Fibroblast of skin of right quadriceps (primary cell): ENCODE measurements at regions not wholly inside any gene's neighbourhood (a gene's known extent, or its start where the extent isn't known, plus 50 kb on each side); places are given as distances from the start of the nearest gene placed in this dataset.

ENCODE experiments used
- DNase-seq: peaks from one replicate; pipeline ENCODE4 v3.0.0-alpha.2; 2013

DNA sequence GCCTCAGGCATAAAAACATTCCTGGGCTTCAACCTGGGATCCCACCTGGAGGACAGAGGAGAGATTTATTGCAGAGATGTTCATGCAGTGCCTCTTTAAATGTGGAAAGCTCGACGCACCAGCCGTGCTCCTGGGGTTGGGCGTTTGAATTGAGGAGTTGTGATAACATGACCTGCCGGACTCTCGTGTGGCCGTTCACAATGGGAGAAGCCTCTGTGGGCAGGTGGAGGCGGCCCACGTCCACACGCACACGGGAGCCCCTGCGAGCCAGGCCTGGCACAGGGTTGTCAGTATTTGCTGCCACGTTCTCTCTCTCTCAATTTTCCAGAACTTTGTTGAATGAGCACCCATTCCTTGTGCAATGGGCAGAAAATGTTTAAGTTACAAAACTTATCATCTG lies 58.3 kb upstream of the PPARA start:
- no peak for DNase-seq

DNA sequence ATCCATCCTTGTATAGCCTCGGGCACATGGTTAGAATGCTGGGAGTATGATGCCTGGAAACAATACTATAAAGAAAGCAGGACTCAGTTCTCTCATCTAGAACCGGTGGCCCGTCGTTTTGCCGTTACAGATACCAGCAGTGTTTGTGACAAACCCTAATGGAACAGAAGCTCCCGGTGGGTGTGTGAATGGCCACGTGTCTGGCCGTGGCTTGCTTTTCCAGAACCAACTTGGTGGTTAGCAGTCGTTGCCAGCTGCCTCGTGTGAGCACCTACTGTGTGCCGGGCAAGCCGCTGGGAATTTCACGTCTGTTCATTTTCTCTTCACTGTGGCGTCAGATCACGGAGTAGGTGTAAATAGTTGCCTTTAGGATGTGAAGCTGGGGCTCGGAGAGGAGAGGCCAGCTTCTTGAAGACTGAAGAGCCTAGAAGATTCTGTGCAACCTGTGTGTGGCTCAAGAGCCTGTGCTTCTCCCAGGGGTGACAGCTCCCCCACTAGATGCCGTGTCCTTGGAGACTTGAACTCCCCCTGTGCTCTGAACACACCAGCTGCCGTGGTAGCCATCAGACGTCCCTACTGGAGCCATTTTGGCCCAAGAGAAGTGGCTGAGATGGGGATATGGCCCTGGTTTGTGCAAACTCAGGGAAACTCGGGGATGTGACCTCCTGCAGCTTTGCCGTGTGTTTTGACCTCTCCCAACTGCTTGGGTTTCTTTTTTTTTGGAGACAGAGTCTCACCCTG lies 57.5 kb upstream of the PPARA start:
- no peak for DNase-seq

DNA sequence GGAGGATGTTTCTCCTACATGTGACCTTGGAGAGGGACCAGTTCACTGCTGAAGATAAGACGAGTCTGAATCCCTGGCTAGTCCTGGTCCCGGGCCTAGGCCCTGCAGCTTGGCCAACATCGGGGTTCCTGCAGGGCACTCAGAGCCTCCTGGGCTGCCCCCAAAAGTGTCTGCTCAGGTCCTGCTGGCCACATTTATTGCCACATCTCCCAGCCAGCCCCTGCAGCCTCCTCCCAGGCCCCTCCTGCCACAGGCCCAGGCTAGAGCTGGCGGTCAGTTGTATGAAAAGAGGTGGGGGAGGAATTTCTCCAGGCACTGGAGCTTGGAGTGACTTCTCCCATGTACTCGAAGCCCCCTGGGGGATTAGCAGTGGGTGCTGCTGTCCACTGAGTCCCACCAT lies 56.5 kb upstream of the PPARA start:
- DNase-seq, result no peak

DNA sequence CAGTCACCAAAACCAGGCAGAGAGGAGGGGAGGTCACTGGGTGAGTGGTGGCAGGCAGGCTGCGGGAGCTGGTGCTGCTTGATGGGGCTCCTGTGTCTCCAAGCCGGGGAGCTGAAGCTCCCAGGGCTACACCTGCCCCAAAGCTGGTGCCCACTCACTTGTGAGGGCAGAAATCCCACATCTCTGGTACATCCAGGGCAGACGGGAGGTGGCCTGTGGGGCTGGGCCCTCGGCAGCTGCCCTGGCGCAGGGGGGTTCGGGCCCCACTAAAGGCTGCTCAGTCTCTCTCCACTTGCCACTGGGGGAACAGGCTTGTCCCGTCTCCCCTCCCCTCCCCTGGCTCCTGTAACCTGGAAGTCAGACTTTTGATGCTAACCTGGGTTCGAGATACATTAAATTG lies 55.6 kb upstream of the PPARA start:
- no peak for DNase-seq

DNA sequence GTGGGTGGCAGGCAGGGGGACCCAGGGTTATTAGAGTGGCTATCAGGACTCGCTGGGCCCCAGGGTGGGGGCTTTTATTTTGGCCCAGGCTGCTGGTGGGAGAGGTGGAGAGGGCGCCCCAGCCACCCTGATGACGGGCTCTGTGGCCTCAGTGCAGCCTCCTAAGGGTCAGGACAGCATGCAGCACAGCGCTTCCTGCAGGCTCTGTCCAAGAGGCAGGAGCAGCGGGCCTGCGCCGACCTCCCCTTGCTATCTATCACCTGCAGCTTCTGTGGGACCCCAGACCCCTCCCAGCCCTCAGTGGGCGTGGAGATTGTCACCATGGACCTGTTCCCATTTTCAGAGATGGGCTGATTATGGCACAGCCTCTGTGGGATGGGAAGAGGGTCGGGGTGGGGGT lies 54.3 kb upstream of the PPARA start:
- DNase-seq, result no peak

DNA sequence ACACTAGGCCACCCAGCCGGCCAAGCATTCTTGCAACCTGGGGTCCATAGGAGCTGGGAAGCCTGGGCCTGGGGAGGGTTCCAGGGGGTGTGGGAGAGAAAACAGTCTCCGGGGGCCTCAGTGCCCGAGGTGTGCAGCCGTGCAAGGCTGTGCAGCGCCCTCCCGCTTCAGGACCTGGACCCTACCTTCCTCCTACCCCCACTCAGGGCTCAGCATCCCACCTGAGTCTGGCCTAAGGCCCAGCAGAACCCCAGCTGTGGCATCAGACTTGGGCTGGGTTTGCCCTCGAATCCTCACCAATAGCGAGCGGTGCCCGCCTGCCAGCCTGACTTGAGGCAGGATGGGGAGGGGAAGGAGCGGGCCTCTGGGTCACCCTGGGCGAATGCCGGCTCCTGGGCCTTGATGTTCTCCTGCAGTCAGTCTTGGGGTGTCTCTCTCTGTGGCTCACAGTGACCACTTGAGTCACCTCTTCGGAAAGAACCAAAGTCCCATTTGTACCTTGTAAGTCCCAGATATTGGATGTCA lies 53.6 kb upstream of the PPARA start:
- no peak for DNase-seq

DNA sequence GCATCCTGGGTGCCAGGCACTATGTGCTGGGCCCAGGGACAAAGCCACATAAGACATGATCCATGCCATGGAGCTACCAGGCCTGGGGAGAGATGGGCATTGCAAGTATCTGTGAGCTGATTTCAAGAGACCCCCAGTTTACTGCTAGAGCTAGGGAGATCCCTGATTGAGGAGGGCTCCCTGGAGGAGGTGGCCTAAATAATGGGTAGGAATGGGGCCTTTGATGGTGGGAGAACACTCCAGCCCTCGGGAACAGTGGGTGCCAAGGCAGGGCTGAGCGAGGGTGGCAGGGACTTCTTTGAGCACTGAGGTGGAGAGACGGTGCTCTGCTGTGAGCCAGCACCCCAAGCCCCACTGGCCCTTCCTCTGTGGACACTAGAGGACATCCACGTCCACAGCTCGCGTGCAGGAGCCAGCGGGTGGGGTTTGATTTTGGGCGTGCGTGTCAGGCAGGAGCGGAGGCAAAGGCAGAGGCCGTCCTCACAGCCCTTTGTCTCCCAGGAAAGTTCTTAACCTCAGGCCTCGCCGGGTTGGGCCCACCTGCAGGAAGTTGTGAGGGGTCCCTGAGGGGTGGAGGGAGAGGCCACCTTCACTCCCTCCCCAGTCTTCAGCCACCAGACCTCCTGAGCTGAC lies 52.9 kb upstream of the PPARA start:
- DNase-seq, result no peak

DNA sequence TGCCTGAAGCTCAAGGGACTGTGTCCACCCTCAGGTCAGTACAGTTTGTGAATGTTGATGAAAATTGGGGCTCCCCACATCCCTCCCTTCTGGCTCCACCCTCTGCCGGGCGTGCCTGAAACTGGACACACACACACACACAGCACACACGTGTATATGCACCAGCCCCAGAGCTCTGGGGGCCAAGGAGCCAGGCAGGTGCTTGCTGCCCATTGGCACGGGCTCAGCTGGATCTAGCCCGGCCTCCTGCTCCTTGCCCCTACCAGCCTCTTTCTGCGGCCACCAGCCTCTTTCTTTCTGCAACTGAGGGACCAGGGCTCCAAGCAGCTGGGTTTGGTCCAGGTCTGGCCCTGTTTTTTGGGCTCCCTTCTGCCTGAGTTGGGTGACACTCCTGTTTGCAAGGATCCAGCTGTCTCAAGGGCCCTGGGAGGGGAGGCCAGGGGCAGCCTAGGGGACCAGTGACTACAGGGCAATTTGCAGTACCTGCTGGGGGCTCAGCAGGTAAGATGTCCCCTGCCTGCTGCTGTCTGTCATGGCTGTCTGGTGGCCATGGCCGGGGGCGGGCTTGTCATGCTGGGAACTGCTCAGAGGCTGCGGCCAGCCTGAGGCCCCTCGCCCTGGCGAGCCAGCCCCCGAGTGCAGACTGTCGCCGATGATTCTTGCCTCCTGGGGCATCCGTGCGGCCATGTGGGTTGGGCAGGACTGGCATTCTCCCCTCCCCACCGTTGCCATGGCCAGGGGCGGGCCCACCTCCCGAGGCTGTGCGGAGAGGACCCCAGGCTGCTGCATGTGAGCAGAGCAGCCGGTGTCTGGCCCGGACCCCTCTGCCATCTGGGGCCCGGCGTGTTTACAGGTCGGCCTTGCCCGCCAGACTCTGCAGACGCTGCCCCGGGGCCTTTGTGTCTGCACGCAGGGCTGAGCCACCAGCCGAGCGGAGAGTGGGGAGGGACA lies 51.5 kb upstream of the PPARA start:
- DNase-seq, result no peak

DNA sequence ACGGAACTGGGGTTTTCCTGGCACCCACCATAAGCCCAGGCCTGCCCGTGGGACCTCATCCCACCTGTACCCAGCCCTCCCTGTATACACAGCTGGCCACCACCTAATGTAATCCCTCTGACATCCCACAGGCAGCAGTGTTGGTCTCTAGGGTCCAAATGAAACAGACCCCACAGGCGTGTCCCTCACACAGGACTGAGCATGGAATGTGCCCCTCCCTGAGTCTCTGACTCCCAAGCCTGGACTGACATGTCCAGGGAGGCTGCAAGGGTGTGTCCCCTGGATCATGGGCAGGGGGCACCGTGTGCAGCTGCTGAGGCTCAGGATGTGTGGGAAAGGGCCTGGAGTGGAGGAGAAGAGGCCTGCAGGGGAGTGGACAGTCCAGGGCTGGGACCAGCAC lies 50.6 kb upstream of the PPARA start:
- no peak for DNase-seq

DNA sequence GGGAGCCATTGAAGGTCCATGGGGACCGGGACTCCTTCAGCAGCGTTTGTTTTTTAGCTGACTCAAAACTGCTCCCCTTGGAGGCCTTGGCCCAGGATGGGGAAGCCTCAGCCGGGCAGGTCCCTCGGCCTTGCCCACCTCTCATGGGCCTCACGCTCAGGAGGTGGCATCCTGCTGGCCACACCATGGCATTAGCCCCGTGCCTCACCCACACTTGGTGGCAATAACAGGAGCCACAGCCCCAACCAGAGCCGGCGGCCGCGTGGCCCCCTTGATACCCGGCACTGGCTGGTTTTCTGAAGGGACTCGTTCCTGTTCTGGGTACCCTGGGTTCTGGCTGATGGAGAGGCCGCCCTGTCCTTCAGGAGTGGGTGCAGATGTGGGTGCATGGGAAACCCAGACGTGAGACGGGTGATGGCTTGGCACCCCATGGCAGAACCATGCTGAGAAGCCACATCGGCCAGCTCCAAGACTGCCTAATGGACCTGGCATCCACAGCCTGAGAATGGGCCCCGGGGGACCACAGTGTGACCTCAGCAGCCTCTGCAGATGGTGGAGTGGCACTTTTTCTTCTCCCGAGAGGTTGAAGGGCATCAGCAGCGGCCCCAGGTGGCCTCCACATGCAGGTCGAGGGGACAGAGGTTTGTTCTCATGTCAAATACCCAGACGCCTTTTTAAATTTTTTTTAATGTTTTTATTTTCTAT lies 49.8 kb upstream of the PPARA start:
- no peak for DNase-seq
